Limb (tissue), 2 donors: ENCODE measurements at regions not wholly inside any gene's neighbourhood (a gene's known extent, or its start where the extent isn't known, plus 50 kb on each side); places are given as distances from the start of the nearest gene placed in this dataset.
"Not testable (repeated sequence)": the region's sequence is repeated elsewhere in the genome, so short reads cannot be mapped to it uniquely, and the experiment has no call there.

ENCODE experiments used
- DNase-seq, 2 donors: peaks; one replicate each; pipeline ENCODE4 v3.0.0-alpha.2; 2016; ENCODE audit errors: extremely low spot score in 2 of 2

DNA sequence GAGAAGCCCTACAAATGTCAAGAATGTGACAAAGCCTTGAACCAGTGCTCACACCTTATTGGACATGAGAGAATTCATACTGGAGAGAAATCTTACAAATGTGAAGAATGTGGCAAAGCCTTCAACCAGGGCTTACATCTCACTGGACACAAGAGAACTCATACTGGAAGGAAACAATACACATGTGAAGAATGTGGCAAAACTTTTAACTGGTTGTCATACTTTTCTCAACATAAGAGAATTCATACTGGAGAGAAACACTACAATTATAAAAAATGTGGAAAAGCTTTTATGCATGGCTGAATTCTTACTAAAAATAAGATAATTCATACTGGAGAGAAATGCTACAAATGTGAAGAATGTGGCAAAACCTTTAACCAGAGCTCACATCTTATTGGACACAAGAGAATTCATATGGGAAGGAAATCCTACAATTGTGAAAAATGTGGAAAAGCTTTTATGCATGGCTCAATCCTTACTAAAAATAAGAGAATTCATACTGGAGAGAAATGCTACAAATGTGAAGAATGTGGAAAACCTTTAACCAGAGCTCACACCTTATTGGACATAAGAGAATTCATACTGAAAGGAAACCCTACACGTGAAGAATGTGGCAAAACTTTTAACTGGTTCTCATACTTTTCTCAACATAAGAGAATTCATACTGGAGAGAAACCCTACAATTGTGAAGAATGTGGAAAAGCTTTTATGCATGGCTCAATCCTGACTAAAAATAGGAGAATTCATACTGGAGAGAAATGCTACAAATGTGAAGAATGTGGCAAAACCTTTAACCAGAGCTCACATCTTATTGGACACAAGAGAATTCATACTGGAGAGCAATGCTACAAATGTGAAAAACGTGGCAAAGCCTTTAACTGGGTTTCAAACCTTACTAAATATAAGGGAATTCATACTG, 350.6 kb upstream of the NUPR2 start:
- DNase-seq = not testable (repeated sequence)

DNA sequence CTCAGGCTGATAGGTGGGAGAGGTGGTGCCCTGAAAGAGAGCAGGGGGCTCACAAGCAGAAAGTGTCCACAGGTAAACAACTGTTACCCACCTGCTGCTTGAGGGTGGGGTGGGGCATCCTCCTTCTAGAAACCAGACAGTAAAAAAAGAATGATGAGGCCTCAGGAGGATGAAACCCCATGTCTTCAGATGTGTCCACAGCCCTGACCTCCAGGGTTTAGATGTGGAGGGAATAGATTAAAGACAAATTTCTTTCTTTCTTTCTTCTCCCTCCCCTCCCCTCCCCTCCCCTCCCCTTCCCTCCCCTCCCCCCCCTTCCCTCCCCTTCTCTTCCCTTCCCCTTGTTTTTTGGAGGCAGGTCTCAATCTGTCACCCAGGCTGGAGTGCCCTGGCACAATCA, 333.5 kb upstream of the NUPR2 start:
- no peak for DNase-seq

DNA sequence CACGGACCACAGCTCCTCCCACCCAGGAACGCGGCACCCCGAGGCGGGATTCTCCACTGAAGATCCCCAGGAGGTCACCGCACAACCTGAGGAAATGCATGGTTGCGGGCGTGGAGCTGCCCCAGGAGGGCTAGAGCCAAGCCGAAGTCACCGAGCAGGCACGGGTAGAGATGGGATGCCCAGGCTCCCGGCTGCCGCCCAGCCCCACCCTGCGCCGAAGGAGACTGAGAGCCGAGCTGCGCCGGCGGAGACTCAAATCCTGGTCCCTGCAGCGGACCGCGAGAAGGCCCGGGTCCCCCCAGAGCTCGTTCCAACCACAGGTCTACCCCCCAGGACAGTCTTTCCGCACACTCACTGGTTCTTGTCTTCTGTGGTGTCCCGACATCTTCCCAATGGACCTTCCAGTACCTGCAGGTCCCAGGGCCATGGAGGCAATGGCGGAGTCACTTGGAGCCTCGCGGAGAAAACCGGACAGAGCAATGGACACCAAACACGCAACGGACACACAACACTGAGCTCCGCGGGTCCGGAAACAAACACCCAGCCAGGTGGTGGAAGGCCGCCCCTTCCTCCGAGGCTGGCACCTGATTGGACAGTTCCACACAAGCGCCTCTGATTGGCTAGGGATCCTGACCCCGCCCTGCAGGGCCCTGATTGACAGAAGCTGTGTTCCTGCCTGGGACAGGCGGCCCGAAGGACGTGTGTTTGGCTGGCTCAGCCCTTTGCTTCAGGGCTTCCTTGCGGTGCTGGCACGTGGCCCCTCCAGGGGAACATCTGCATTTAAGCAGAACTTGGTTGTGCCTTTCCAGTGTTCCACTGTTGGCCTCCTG, 331.9 kb upstream of the NUPR2 start:
- DNase-seq = no peak

DNA sequence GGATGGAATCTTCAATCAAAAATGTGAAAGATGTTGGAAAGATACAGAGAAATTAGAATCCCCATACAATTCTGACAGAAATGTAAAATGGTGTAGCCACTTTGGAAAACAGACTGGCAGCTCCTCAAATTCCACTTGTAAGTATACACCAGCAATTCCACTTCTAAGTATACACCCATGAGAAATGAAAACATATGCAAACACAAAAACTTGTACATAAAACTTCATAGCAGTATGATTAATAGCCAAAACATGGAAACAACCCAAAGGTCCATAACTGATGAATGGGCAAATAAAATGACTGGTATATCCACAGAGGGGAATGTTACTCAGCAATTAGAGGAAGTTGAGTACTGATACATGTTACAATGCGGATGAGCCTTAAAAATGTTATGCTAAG, 304.3 kb upstream of the NUPR2 start:
- DNase-seq = not testable (repeated sequence)

DNA sequence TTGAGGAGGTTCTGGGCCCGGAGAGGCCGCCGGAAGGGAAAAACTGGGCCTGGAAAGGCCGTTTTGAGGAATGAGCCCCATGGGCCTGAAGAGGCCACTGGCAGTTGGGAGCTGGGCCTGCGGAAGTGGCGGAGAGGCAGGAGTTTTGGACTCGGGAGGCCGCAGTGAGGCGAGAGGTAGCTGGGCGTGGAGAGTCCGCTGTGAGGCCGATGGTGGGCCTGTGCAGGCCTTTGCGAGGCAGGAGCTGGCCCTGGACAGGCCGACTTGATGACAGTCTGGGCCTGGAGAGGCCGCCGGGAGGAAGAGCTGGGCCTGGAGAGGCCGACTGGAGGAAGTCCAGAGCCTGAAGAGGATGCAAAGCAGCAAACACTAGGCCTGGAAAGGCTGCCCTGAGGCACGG, 259.0 kb upstream of the NUPR2 start:
- DNase-seq = no peak

DNA sequence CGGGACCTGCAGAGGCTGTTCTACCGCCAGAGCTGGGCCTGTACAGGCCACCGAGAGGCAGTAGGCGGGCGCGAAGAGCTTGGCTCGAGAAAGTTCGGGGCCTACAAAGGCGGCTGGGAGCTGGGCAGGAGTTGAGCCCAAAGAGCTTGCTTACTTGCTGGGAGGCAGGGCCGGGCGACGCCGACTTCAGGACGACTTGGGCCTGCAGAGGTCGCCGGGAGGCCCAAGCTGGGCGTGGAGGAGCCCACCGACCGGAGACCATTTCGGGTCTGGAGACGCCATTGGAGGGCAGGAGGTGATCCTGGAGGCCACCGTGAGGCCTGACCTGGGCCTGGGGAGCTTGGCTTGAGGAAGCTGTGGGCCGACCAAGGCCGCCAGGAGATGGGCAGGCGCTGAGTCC, 258.4 kb upstream of the NUPR2 start:
- DNase-seq = not testable (repeated sequence)

DNA sequence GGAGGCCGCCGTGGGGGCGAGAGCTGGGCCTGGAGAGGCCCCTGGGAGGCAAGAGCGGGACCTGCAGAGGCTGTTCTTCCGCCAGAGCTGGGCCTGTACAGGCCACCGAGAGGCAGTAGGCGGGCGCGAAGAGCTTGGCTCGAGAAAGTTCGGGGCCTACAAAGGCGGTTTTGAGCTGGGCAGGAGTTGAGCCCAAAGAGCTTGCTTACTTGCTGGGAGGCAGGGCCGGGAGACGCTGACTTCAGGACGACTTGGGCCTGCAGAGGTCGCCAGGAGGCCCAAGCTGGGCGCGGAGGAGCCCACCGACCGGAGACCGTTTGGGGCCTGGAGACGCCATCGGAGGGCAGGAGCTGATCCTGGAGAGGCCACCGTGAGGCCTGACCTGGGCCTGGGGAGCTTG, 257.1 kb upstream of the NUPR2 start:
- not testable (repeated sequence) for DNase-seq

DNA sequence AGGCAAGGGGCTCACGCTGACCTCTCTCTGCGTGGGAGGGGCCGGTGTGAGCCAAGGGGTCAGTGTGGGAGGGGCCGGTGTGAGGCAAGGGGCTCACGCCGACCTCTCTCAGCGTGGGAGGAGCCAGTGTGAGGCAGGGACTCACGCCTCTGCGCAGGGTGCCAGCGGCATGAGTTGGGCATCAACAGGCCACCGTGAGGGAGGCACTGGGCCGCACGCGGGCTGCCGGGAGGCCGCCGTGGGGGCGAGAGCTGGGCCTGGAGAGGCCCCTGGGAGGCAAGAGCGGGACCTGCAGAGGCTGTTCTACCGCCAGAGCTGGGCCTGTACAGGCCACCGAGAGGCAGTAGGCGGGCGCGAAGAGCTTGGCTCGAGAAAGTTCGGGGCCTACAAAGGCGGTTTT, 255.6 kb upstream of the NUPR2 start:
- DNase-seq = not testable (repeated sequence)

DNA sequence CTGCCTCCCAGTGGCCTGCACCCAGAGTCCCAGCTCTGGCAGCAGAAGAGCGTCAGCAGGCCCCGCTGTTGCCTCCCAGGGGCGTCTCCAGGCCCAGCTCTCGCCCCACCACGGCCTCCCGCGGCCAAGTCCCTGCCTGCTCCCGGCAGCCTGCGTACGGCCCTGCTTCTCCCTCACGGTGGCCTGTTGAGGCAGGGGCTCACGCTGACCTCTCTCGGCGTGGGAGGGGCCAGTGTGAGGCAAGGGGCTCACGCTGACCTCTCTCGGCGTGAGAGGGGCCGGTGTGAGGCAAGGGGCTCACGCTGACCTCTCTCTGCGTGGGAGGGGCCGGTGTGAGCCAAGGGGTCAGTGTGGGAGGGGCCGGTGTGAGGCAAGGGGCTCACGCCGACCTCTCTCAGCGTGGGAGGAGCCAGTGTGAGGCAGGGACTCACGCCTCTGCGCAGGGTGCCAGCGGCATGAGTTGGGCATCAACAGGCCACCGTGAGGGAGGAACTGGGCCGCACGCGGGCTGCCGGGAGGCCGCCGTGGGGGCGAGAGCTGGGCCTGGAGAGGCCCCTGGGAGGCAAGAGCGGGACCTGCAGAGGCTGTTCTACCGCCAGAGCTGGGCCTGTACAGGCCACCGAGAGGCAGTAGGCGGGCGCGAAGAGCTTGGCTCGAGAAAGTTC, 254.1 kb upstream of the NUPR2 start:
- not testable (repeated sequence) for DNase-seq

DNA sequence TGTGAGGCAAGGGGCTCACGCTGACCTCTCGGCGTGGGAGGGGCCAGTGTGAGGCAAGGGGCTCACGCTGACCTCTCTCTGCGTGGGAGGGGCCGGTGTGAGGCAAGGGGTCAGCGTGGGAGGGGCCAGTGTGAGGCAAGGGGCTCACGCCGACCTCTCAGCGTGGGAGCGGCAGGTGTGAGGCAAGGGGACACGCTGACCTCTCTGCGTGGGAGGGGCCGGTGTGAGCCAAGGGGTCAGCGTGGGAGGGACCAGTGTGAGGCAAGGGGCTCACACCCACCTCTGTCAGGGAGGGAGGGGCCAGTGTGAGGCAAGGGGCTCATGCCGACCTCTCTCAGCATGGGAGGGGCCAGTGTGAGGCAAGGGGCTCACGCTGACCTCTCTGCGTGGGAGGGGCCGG, 251.7 kb upstream of the NUPR2 start:
- not testable (repeated sequence) for DNase-seq

DNA sequence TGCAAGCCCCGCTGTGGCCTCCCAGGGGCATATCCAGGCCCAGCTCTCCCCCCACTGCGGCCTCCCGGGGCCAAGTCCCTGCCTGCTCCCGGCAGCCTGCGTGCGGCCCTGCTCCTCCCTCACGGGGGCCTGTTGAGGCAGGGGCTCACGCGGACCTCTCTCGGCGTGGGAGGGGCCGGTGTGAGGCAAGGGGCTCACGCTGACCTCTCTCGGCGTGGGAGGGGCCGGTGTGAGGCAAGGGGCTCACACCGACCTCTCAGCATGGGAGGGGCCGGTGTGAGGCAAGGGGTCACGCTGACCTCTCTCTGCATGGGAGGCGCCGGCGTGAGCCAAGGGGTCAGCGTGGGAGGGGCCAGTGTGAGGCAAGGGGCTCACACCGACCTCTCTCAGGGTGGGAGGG, 251.2 kb upstream of the NUPR2 start:
- not testable (repeated sequence) for DNase-seq

DNA sequence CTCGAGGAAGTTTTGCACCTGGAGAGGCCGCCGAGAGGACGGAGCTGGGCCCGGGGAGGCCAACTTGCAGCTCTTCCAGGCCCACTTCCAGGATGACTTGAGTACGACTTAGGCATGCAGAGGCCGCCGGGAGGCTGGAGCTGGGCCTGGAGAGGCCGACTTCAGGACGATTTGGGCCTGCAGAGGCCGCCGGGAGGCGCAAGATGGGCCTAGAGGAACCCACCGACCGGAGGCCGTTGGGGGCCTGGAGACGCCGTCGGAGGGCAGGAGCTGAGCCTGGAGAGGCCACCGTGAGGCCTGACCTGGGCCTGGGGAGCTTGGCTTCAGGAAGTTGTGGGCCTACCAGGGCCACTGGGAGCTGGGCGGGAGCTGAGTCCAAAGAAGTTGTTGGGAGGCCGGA, 250.5 kb upstream of the NUPR2 start:
- not testable (repeated sequence) for DNase-seq

DNA sequence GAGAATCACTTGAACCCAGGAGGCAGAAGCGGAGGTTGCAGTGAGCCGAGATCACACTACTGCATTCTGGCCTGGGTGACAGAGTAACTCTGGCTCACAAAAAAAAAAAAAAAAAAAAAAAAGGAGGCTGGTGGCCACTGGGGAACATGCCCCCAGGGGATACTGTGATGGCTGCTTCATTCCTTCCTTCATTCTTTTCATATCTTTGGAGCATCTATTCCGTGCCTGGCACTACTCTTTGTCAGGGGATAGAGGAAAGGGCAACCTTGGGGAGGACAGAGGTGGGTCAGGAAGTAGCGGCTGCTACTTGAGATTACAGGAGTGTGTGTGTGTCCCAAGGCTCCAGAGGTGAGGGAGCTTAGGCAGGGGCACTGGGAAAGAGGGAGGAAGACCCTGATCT, 236.4 kb upstream of the NUPR2 start:
- not testable (repeated sequence) for DNase-seq

DNA sequence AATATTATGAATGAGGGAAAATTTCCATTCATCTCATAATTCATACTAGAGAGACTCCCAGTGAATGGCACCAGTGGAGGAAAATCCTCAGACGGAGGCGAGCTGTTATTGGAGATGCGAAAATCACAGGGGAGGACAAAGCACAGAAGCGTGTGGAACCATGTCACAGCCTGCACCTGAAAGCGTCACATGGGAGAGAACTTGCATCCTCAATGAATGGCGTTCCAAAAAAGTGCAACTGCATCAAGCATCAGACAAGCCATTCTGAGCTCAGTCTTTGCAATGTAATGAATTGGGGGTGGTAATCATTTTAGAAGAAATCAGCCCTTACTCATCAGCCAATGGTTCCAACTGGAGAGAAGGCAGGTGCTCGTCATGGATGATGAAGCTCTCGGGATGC, 235.0 kb upstream of the NUPR2 start:
- not testable (repeated sequence) for DNase-seq

DNA sequence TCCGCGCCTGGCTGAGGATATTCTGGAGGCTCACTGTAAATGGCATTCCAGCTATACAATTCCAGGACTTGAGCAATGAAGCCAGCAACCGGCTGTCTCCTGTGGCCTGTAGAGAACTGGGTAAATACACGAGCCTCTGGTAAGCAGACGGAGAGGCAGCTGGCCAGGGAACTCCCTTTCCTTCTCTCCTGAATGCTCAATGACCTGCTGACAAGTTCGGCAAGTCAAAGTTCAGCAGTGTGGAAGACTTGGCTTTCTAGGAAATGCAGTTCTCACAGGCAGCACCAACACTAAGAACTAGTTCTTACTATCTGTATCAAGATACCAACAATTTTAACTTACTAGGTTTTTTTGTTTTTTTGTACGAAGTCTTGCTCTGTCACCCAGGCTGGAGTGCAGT, 232.1 kb upstream of the NUPR2 start:
- not testable (repeated sequence) for DNase-seq

DNA sequence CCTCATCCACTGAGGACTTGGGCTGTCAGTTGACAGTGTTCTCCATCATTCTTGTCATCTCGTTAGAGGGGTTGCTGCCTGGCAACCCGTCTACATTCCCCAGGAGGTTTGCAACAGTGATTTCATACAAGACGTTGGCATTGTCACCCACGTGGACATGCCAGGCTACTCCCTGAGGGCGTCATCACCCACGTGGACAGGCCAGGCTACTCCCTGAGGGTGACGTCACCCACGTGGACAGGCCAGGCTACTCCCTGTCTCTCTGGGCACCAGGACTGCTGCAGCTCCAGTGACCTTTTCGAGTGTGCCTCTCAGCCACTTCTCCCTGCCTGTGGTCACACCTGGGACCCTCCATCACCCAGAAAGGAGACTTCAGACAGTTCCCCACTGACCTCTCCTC, 212.1 kb upstream of the NUPR2 start:
- DNase-seq = not testable (repeated sequence)

DNA sequence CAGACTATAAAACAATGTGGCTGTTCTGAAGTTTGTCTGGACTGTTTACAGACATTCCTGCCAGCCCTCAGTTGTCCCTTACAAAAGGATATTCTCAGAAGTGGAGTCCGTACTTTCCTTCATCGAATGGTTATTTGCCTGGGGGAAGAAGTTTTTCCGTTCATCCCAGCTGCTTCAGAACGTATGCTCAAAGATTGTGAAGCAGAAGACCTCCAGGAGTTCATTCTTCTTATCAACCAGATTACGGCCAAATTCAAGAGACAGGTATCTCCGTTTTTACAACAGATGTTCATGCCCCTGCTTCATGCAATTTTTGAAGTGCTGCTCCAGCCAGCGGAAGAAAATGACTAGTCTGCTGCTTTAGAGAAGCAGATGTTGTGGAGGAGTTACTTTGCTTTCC, 174.3 kb upstream of the NUPR2 start:
- no peak for DNase-seq

DNA sequence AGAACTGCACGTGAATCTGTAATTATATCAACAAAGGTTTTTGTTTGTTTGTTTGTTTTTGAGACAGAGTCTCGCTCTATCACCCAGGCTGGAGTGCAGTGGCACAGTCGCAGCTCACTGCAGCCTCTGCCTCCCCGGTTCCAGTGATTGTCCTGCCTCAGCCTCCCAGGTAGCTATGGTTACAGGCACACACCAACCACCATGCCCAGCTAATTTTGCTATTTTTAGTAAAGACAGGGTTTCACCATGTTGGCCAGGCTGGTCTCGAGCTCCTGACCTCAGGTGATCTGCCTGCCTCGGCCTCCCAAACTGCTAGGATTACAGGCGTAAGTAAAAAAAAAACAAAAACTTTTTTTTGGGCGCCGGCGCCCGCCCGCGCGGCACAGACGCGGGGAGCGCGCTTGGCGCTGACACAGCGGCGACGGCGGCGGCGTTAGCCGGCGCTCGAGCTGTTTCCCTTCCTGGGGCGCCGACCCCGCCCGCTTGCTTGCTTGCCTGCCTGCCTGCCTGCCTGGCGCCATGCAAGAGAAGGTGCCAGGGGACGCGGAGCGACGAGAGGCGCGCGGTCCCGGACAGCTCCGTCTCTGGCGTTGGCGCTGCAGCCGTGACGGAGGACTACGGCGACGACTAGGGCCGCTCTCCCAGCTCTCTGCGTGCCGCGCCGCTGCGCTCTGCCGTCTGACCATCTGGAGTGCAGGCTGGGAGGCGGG, 171.4 kb upstream of the NUPR2 start:
- peak in 1 of 2 donors; percentile 26 for DNase-seq

DNA sequence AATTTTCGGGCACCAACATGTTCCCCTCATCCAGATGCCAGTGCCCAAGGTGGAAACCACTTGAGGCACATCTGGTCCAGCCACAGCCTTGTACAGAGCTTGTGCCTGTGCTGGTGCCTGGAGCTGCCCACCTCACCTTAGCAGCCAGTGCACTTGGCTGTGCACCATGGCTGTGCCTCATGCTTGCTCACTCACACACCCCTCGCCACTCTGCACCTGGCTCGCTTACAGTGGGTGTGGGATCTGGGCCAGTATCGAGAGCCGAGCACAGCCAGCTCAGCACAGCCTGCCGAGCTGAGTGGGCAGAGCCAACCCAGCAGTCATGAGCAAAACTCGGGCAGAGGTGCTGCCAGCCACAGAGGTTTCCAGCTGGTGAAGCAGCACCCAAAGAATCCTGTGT, 139.9 kb upstream of the NUPR2 start:
- no peak for DNase-seq

DNA sequence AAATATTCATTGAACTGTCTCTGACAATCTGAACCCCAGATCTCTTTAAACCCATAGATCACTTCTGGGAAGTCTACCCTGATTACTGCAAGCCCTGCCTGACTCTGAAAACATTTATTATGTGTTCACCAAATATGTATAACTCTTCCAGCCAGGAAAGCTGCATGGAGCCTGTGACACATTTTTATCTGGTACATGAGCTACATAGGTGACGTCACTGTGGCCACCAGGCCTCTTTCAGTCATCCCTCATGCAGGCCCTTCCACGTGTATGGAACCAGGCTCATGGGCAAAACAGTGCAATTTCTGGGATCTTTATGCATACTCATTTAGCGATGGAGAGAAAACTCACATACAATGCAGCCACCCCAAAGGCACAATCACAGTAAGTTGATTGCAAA, 133.9 kb upstream of the NUPR2 start:
- no peak for DNase-seq

DNA sequence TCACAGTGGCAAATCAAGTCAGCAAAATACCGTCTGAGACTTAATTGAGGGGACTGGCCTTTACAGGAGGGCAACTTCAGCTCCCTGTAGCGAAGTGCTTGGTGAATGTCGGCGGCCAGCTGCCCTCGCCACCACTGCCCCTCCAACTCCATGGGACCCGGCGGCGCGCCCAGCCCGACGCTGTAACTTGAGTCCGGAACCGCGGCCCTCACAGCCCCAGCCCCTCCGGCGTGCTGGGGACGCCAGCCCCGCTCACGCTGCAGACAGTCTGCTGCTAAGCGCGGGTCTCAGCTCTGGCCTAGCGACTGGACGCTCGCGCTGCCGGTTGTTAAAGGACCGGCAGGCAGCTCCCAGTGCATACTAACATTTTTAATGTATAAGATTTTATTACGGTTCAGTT, 113.4 kb upstream of the NUPR2 start:
- DNase-seq = no peak
